HG02642 (cell line): ENCODE measurements at regions not wholly inside any gene's neighbourhood (a gene's known extent, or its start where the extent isn't known, plus 50 kb on each side); places are given as distances from the start of the nearest gene placed in this dataset.
A peak's percentile ranks its signal among the peaks of the same experiment; 100 is the strongest.

ENCODE experiments used
- ATAC-seq: cut with Tn5 transposase; IDR thresholded peaks from one replicate; pipeline ENCODE4 v1.9.1; 2021; ENCODE audit warnings: mild to moderate bottlenecking; ENCODE audit not compliant: unreplicated experiment, poor library complexity

GRCh38 chr5:85159395-85159794 is 774.7 kb upstream of the EDIL3 start:
- ATAC-seq = no peak

DNA sequence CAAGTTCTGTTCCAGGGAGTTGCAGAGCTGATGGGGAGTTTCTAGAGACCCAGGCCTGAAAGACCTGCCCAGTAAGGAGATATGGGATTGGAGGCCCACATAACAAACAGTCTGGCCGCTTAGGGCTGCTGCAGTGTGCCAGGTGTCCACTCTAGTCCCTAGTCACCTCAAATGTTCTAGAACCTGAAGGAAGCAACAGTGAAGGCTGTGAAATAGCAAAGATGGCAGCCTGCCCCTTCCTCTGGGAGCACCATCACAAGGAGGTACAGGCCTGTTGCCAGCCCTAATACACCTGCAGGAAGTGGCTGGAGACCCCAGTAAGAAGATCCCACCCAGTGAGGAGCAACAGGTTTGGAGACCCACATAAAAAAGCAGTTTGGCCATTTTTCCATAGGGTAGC is 783.8 kb upstream of the EDIL3 start:
- ATAC-seq = no peak

DNA sequence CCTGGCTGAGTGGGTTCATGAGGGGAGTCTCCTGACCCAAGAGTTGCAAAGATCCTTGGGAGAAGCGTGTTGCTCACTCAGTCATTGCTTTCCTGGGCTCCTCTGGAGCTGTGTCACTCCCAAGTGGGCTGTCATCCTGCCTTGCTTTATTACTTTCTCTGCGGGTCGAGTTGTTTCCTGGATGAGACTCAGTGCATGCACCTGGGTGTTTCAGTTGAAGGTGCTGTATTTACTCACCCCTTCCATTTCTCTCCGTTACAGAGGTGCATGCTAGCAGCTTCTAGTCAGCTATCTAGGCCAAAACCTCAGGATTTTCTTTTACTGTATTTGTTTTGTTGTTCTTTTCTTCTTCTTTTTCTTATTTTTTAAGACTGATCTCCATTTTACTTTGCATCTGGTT is 785.5 kb upstream of the EDIL3 start:
- ATAC-seq = no peak

GRCh38 chr5:85173469-85173868 is 788.8 kb upstream of the EDIL3 start:
- ATAC-seq = no peak

DNA sequence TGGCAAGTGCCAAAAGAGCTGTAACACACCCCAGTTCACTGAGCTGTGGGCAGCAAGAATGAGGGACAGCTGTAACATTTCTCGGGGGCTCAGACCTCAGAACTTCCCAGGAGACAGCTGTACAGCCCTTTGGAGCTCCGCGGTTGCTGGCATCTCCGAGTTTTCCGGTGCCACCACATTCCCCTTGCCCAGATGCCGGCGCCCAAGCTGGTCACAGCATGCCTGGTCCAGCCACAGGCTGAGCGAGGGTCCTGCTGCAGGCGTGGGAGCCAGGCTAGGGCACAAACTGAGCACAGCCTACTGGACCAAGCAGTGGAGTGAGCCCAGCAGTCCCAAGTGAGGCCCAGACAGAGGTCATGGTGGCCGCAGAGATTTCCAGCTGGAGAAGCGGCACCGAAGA is 797.7 kb upstream of the EDIL3 start:
- ATAC-seq = no peak

- no peak for ATAC-seq
Observed at GRCh38 chr5:85204289-85204688, 819.6 kb upstream of the EDIL3 start.

GRCh38 chr5:85205430-85205829 is 820.8 kb upstream of the EDIL3 start:
- no peak for ATAC-seq

GRCh38 chr5:85225388-85225787 is 840.7 kb upstream of the EDIL3 start:
- no peak for ATAC-seq

GRCh38 chr5:85249204-85249603 is 864.5 kb upstream of the EDIL3 start:
- ATAC-seq = no peak

DNA sequence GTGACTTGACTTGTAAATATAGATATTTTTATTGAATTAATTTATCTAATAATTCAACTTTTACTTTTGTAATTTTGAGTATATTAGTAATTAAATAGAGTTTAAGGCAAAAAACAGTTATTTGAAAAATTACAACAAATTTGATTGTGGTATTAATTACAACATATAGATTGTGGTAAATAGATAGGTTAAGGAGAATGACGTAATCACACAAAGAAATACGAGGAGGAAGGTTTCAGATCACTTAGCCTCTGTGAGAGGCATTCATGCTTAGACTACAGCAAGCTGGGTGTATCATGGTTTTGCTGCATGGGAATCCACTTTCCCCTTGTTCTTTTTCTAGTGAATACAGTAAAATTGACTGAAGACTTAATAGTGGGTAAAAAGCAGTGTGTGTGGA is 878.4 kb upstream of the EDIL3 start:
- ATAC-seq = no peak

DNA sequence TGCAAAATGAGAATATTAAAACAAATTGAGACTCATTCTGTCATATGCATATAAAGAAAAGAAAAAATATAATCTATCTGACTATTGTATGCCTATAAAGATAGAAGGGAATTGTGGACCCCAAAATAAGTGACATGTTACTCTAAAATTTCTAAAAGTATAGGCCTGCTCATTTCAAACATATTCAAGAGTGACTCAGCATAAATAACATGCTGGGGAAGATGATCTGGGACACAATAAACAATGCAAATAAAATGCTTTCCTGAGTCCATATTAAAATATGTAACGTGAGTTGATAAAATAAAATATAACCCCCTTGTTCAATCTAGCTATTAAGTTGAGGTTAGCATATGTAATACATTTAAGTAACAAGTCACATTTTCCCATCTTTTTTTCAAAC is 882.0 kb upstream of the EDIL3 start:
- no peak for ATAC-seq

DNA sequence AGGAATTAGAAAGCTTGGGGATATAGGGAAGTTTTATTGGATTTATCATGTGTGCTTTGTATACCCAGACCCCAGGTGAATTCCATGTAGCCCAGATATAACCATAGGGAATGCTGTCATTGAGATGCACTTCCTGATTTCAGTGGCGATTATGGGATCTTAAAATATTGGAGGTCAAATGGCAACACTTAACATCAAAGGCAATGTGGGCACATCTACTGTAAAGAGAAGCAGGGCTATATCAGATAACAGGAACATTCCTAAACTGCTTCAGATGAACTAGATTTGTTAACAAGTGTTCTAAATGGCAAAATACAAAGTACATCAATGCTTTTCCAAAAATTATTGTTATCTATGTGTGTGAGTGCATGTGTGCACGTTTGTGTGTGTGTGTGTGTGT is 883.5 kb upstream of the EDIL3 start:
- ATAC-seq = no peak

DNA sequence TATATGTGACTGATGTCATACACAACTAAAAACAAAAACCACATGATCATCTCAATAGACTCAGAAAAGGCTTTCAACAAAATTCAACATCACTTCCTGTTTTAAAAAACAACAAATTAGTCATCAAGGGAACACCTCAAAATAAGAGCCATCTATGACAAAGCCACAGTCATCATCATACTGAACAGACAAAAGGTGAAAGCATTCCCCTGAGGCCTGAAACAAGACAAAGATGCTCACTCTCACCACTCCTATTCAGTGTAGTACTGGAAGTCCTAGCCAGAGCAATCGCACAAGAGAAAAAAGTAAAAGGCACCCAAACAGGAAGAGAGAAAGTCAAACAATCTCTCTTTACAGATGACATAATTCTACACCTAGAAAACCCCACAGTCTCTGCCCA is 893.5 kb upstream of the EDIL3 start:
- ATAC-seq = peak; percentile 91

DNA sequence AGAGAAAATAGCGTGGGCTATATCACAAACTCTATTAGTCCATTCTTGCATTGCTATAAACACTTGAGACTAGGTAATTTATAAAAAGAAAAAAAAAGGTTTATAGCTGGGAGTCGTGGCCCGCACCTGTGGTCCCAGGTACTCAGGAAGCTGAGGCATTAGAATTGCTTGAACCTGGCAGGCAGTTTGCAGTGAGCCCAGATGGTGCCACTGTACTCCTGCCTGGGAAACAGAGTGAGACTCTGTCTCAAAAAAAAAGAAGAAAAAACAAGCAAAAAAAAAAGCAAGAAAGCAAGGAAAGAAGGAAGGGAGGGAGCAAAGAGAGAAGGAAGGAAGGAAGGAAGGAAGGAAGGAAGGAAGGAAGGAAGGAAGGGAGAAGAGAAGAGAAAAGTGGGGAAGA is 904.2 kb upstream of the EDIL3 start:
- ATAC-seq = no peak

DNA sequence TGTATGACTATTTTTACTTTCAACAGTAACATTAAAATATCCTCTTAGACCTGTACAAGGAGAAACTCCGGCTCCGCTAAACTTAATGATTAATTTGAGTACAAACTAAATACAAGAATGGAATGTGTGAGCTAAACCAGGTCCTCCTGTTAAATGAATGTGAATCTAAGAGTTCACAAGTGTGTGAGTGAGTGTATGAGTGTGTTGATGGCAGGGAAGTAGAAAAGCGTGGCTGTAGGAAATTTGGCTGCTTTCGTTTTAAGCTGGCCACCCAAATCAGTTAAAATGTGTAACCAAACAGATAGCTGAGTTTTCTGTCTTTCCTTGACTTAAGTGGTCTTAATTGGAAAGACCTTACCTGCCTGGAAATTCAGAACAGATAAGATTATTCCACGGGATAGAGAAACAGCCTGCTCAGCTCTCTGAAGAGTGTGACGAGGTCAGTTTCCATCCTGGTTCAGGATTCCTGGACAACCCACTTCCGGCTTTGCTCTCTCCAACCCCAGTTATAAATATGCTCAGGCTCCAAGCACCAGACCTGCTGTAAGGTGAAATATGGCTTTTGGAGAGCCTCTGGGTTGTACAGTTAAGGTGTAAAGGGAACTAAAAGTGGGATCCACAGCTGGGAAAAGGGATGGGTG is 908.6 kb upstream of the EDIL3 start:
- no peak for ATAC-seq

DNA sequence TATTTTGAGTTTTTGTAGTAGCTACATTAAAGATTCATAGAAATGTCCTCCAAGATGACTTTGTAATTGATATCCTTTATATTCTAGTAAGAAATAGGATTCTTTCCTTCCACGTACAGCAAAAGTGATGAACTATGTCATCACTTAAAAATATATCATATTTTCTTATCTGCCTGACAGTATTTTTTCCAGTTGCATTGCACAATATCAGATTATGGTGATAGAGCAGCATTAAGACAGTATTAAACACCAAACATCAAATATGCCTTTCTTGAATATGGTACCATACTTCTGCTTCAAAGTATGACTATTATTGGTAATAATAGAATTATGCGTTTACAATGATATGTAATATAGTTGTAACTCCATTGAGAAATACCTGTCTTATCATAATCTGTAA is 919.8 kb upstream of the EDIL3 start:
- no peak for ATAC-seq

DNA sequence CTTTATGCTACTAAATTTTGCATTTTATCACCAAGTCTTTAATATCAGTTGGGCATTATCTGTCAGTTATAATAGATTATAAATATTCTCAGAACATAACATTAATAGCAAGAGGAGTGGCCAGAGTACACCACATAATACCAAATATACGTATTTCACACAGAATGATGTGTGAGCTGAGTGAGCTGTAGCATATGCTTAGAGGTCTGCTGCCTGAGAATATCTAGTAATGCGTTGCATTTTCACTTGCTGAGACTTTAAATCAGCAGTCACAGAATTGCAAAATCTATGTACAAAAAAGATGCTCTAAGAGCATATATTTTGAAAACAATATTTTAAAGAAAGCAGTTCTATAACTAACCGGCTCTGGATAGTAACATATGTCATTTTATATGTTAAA is 921.1 kb upstream of the EDIL3 start:
- ATAC-seq = no peak

DNA sequence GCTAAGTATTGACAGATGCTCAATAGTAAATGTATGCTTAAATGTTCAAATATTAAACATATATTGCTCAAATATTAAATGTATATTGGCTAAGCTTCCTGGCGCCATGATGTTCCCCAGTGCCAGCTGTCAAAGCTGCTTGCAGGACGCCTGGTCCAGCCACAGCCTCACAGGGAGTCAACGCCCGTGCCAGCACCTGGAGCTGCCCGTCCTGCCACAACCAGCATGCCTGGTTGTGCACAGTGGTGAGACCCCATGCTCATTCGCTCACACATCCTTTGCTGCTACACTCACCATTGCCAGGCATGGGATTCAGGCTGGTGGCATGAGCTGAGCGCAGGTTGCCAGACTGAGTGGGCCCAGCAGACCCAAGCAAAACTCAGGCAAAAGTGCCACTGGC is 926.9 kb upstream of the EDIL3 start:
- no peak for ATAC-seq

- no peak for ATAC-seq
Observed at GRCh38 chr5:85320495-85320894, 935.8 kb upstream of the EDIL3 start.

DNA sequence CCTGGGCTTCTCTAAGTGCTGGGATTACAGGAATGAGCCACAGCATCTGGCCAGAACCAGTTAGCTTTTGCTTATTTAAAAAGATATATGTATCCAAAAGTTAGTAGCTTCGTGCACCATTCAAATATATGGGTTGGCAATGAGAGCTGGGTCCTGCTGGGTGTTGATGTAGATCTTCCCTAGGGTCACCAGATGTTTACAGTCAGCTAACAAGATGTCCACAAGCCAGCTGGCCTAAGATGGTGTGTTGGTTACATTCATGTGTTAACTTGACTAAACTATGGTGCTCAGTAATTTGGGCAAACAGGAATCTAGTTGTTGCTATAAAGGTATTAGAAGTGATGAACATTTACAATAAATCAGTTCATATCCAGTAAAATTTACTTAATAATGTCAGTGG is 948.6 kb upstream of the EDIL3 start:
- no peak for ATAC-seq

GRCh38 chr5:85337435-85337834 is 952.8 kb upstream of the EDIL3 start:
- no peak for ATAC-seq

- ATAC-seq = no peak
Observed at GRCh38 chr5:85340790-85341189, 956.1 kb upstream of the EDIL3 start.

GRCh38 chr5:85345818-85346217 is 961.1 kb upstream of the EDIL3 start:
- no peak for ATAC-seq
